GM06990 (cell line): ENCODE measurements at regions not wholly inside any gene's neighbourhood (a gene's known extent, or its start where the extent isn't known, plus 50 kb on each side); places are given as distances from the start of the nearest gene placed in this dataset.

Experiments used
- DNase-seq: peaks from one replicate; pipeline ENCODE4 v3.0.0-alpha.2; 2011; ENCODE audit not compliant: insufficient read length; ENCODE audit errors: extremely low read depth
- H3K27me3 ChIP-seq: replicated peaks from 2 replicates; pipeline ENCODE4 v1.6.0; 2011; ENCODE audit warnings: low read length; ENCODE audit not compliant: control insufficient read depth, insufficient read depth
- H3K36me3 ChIP-seq: 2 replicates; pipeline ENCODE4 v1.5.1; 2011; ENCODE audit warnings: low read length; ENCODE audit not compliant: control insufficient read depth, insufficient read depth
- H3K4me3 ChIP-seq: replicated peaks from 2 replicates; pipeline ENCODE4 v1.5.1; 2011; ENCODE audit warnings: low read depth, mild to moderate bottlenecking, control low read depth, low read length
- CTCF ChIP-seq: IDR thresholded peaks from 2 replicates; pipeline ENCODE4 v1.5.1; 2011; ENCODE audit warnings: low read length, control low read depth, mild to moderate bottlenecking, inconsistent platforms; ENCODE audit not compliant: insufficient read depth, poor library complexity, severe bottlenecking

- H3K27me3 ChIP-seq, result no peaks in the 10 kb centered on the region
- no peak for TF ChIP-seq CTCF
- H3K4me3 ChIP-seq, result no peak overlapping the region
- H3K36me3 ChIP-seq, result no peaks in the 10 kb centered on the region
- no peak for DNase-seq
Observed at GRCh38 chr5:110219769-110220168, 506.7 kb downstream of the TMEM232 start.

DNA sequence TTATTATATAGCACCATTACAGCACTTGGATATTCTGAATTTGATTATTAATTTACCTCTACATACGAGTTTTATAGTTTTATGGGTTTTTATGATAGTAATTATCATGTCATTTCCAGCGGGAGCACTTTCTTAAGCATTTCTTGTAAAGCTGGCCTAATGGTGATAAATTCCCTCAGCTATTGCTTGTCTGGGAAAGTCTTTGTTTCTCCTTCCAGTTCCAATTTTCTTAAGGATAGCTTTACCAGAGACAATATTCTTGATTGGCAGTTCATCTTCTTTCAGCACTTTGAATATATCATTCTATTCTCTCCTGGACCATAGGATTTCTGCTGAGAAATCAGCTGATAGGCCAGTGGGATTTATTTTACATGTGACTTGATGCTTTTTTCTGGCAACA, 505.4 kb downstream of the TMEM232 start:
- no peak for DNase-seq
- no peak for TF ChIP-seq CTCF
- H3K4me3 ChIP-seq, result no peak overlapping the region
- H3K36me3 ChIP-seq, result no peaks in the 10 kb centered on the region
- no peaks in the 10 kb centered on the region for H3K27me3 ChIP-seq

DNA sequence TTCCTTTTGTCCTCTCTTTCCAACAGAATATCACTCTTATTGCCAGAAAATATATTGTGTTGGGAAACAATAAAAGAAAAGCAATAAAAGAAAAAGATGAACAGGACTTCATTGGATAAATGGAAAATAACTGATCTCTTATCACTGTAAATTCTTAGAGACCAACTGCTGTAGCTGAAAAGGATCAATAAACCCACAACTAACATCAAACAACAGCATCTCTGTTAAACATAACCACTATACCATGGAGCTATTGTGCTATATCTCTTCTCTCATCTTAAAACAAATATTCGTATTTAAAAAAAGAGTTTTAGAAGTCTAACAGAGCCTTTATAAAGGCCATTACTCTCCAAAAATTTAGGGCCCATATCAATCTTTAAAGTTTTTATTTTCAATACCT, 502.4 kb downstream of the TMEM232 start:
- Histone ChIP-seq H3K27me3 (no peaks in the 10 kb centered on the region), H3K36me3 (no peaks in the 10 kb centered on the region), H3K4me3 (no peak overlapping the region)
- no peak for DNase-seq
- no peak for TF ChIP-seq CTCF

DNA sequence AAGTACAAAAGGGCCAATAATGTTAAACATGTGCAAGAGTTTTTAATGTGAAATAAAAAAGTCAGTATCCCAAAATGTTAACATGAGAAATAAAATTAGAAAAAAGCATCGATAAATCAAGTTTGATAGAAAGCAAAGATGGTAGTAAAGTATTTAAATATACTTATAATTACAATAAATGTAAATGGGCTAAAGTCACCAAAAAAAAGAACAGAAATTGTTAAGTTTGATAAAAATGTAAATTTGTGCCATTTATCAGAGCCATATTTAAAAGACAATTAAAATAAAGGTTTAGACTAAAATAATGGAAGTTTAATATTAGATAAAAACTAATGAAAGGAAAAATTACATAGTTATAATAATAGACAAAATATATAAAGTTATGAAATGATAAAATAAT, 500.5 kb downstream of the TMEM232 start:
- Histone ChIP-seq H3K27me3 (no peaks in the 10 kb centered on the region), H3K36me3 (no peaks in the 10 kb centered on the region), H3K4me3 (no peak overlapping the region)
- DNase-seq, result no peak
- TF ChIP-seq CTCF, result no peak

GRCh38 chr5:110239786-110240185, 486.7 kb downstream of the TMEM232 start:
- DNase-seq, result no peak
- TF ChIP-seq CTCF, result no peak
- Histone ChIP-seq H3K4me3 (no peak overlapping the region), H3K36me3 (no peaks in the 10 kb centered on the region), H3K27me3 (no peaks in the 10 kb centered on the region)

DNA sequence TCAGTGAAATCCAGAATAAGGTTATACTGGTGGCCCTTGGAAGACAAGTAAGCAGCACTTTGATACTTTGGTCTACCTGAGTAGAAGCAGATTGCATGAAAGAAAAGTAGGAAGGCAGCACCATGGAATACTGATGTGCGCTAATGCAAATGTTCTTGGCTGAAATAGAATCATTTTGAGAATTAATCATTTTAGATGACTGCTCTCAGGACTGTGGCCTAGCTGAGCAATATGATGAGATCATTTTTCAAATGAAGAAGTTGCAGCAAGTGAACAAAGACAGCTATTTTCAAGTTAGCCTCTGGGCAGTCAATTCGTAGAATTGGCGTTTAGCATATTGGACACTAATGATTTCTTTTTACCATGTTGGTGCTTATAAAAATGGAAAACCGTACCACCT, 483.5 kb downstream of the TMEM232 start:
- no peak for DNase-seq
- Histone ChIP-seq H3K4me3 (no peak overlapping the region), H3K36me3 (no peaks in the 10 kb centered on the region), H3K27me3 (no peaks in the 10 kb centered on the region)
- no peak for TF ChIP-seq CTCF
